Inflammatory macrophage treated with lipopolysaccharide for 4 hours (primary cell): ENCODE measurements at regions not wholly inside any gene's neighbourhood (a gene's known extent, or its start where the extent isn't known, plus 50 kb on each side); places are given as distances from the start of the nearest gene placed in this dataset.

Experiments used
- DNase-seq: peaks from one replicate; pipeline ENCODE4 v3.0.0-alpha.2; 2020

GRCh38 chr4:133464311-133464710, 315.2 kb downstream of the PCDH10 start:
- no peak for DNase-seq

- DNase-seq, result no peak
These were observed 303.6 kb downstream of the PCDH10 start for GRCh38 chr4:133452678-133453077.

DNA sequence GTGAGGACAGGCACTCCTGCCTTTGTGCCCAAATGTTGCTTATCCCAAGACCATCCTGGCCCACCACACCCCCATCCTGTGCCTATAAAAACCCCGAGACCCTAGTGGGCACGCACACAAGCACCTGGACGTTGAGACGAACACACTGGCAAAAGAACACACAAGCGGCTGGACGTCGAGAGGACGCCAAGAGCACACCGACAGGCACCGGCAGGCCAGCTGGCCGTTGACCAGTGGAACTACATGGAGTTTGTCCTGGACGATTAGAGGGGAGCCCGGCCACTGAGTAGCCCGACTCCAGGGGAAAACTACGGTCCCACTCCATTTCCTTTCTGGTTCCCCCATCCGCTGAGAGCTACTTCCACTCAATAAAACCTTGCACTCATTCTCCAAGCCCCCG, 301.7 kb downstream of the PCDH10 start:
- DNase-seq, result no peak

- no peak for DNase-seq
These were observed 291.3 kb downstream of the PCDH10 start for GRCh38 chr4:133440404-133440803.

DNA sequence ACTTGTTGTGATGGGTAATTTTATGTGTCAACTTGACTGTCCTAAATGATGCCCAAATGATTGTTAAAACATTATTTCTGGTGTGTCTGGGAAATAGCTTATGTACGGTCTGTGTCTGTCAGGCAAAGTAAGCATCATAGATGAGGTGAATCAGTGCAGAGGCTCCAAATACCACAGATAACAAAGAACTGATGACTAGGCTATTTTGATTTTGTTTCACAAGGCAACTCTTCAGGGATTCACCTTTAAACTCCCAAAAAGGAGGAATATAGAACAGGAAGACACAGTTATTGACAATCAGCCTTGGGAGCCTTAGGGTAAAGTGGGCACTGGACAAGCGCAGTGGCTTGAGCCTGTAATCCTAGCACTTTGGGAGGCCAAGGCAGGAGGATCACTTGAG, 290.7 kb downstream of the PCDH10 start:
- DNase-seq, result no peak

- no peak for DNase-seq
These were observed 275.5 kb downstream of the PCDH10 start for GRCh38 chr4:133424605-133425004.

DNA sequence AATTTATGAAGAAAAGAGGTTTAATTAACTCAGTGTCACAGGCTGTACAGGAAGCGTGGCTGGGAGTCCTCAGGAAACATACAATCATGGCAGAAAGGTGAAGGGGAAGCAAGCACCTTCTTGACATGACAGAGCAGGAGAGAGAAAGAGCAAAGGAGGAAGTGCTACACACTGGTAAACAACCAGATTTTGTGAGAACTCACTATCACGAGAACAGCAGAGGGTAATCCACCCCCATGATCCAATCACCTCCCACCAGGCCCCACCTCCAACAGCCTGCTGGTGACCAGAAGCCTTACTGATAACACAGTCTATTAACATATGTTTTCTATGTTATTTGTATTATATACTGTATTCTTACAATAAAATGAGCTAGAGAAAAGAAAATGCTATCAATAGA, 254.8 kb downstream of the PCDH10 start:
- no peak for DNase-seq

DNA sequence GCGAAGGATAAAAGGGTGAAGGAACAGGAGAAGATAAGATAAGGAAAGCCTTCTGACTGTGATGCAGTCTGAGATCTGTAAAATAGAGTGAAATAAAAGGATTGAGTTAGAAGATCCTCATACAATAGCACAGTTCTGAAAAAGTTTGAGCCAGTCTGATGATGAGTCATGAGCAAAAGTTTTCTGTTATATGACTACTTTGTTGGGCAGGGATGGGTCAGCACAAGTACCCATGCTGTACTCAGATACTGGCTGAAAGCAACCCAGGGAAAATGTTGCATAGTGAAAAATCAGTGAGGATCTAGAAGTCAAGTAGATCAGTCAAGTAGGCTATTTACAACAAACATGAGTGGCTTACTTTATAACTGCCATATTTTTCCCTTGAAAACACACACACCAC, 253.5 kb downstream of the PCDH10 start:
- no peak for DNase-seq

- no peak for DNase-seq
These were observed 246.0 kb downstream of the PCDH10 start for GRCh38 chr4:133394971-133395627.

DNA sequence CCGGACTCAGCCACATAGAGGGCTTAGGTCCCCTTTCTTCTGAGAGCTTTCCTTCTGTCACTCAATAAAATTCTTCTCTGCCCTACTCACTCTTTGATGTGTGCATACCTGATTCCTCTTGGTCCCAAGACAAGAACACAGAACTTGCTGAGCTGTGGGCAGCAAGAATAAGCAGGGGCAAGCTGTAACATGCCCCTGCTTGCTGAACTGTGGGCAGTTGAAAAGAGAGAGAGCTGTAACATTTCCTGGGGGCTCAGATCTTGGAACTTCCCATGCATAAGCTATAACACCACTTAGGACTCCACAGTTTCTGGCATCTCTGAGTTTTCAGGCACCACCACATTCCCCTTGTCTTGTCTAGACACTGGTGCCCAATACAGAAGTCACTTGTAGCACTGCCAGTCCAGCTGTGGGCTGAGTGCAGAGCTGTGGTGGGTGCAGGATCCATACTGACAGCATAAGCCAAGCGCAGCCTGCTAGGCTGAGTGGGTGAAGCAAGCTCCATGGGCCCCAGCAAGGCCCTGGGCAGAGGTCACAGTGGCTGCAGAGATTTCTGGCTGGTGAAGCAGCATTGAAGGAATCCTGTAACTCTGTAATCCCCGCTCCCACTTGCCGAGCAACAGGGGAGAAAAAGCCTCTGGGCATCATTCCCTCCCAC, 241.2 kb downstream of the PCDH10 start:
- DNase-seq, result no peak

DNA sequence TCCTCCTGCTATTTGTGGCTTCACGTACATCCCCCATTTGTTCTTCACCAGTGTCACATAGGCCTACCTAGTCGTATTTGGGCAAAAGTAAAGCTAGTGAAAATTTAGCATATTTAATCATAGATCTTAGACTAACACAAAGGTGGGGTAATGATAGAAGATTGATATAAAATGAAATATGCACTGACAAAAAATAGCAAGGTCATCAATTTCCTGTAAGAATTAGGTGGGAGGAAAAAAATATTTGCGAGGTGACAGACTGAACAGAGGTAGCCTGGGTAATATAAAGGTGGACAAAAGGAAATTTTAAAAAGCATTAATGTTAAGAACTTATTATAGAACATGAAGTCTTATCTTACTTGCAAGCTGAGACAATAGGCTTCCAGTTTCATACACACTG, 239.9 kb downstream of the PCDH10 start:
- no peak for DNase-seq

DNA sequence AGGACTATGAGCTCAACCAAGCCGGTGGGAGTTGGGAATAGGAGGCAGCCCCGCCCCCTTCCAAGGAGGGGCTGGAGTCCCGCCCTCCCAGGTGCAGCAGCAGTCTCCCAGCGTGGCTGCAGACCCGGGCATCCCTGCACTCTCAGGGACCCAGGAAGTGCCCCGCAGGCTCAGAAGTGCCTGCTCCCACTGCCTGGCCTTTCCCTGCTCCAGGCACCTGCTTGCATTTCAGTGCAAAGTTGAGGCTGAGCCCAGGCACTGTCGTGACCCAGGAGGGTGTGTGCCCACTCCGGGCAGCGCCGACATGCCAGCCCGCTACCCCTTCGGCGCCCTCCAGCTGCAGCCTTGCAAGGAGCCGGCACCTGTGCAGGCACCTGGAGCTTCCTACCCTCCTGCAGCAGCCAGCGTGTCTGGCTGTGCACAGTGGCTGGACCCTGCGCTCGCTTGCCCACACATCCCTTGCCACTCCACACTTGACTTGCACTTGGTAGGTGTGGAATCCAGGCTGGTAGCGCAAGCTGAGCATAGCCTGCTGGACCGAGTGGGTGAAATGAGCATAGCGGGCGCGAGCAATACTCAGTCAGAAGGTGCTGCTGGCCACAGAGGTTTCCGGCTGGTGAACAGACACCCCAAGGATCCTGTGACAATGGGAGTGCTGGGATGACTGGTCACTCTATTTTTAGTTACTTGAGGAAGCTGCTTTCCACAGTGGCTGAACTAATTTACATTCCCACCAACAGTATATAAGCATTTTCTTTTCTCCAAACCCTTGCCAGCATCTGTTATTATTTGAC, 236.3 kb downstream of the PCDH10 start:
- no peak for DNase-seq

DNA sequence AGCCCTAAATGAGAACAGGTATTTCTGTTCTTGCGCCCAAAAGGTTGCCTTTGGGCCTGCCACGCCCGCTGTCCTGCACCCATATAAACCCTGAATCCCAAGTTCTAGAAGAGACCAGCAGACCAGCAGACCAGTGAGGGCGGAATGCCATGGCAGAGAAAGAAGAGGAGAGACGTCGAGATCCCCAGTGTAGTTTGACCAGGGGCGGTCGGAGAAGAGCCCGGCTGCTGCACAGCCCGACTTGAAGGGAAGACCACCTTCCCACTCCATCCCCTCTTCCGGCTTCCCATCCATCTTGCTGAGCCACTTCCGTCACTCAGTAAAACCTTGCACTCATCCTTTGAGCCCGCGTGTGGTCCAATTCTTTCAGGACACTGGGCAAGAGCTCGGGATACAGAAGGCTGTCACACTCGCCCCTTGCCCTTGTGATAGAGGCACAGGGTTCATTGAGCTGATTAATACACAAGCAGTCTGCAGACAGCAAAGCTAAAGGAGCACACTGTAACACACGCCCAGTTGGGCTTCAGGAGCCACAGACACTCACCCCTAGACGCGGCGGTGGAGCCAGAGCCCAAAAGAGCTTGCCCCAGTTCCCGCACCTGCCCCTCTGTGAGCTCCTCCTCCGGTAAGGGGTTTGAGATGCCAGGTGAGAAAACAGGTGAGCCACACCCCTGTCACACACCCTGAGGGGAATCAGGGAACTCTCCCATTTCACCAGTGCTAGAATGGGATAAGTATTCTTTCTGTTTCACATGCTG, 230.8 kb downstream of the PCDH10 start:
- DNase-seq, result no peak

GRCh38 chr4:133377286-133377685, 228.2 kb downstream of the PCDH10 start:
- no peak for DNase-seq

GRCh38 chr4:133372699-133373098, 223.6 kb downstream of the PCDH10 start:
- no peak for DNase-seq

- no peak for DNase-seq
These were observed 206.5 kb downstream of the PCDH10 start for GRCh38 chr4:133355633-133356032.

GRCh38 chr4:133347409-133347808, 198.3 kb downstream of the PCDH10 start:
- DNase-seq, result no peak

- no peak for DNase-seq
These were observed 175.4 kb downstream of the PCDH10 start for GRCh38 chr4:133324491-133324890.

DNA sequence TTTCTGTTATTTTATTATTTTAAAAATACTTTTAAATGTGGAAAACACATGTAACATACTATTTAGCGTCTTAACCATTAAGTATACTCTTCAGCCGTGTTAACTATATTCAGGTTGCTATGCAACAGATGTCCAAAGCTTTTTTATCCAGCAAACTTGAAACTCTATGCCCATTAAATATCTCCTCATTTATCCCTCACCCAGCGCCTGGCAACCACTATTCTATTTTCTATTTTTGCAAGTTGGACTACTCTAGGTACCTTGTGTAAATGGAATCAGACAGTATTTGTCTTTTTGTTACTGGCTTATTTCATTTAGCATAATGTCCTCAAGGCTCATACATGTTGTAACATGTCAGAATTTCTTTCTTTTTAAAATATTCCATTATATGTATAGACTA, 174.6 kb downstream of the PCDH10 start:
- no peak for DNase-seq

GRCh38 chr4:133320576-133321170, 171.6 kb downstream of the PCDH10 start:
- DNase-seq, result peak; percentile 17

DNA sequence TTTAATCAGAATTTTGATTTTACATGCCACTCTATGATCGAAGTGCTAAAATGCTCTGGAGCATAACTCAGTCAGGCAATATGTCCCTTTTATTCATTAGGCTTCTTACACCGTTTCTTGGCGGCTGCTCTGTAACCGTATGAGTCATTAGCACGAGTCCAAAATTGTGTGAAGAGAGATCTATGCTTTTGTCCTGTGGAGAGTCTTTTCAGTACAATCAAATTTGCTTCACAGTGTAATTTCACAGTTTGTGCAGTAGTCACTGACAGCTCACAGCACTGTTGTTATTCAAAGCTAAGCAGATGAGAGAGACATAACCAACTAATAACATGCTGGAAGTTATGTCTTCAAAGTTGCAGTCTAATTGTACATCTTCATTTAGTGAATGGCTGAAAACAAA, 167.8 kb downstream of the PCDH10 start:
- DNase-seq, result no peak

- no peak for DNase-seq
These were observed 165.9 kb downstream of the PCDH10 start for GRCh38 chr4:133314991-133315390.

DNA sequence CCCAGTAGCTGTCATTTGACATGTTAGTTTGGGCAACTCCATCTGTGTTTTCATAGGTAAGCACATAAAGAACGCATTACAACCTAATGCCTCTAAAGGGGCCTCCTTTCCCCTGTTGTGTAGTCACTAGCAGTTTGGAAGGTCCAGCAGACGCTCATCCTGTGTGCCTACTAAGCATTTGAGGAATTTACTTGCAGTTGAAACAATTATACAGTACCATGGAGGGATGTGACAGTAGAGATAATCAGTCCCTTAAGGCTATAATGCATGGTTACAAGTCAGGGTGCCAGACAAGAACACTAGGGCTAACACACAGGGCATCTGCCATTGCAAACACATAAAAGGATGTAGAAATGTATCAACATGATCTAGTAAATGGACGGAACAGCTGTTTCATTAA, 138.3 kb downstream of the PCDH10 start:
- DNase-seq, result no peak
